Right atrium auricular region (tissue), 2 donors: ENCODE measurements at regions not wholly inside any gene's neighbourhood (a gene's known extent, or its start where the extent isn't known, plus 50 kb on each side); places are given as distances from the start of the nearest gene placed in this dataset.

Source experiments
- DNase-seq: peaks from one replicate; pipeline ENCODE4 v3.0.0-alpha.2; 2019; ENCODE audit warnings: low spot score
- H3K27ac ChIP-seq, 2 donors: fragments of 200-600 bp; sonication (generic); 1 replicate in 1 of 2; 2 replicates in 1 of 2; pipeline ENCODE4 v1.5.1; 2016 to 2019
- H3K27me3 ChIP-seq, 2 donors: fragments of 200-600 bp; sonication (generic); one replicate each; pipeline versions ENCODE4 v1.5.1 to v1.6.0; 2017 to 2019
- H3K36me3 ChIP-seq: fragments of 200-600 bp; sonication (generic); one replicate; pipeline ENCODE4 v1.5.1; 2016
- H3K4me1 ChIP-seq, 2 donors: fragments of 200-600 bp; sonication (generic); one replicate each; pipeline versions ENCODE4 v1.5.1 to v1.6.0; 2017 to 2019
- H3K4me3 ChIP-seq, 2 donors: fragments of 200-600 bp; sonication (generic); 1 replicate in 1 of 2; 2 replicates in 1 of 2; pipeline ENCODE4 v1.5.1; 2017 to 2019; ENCODE audit warnings: mild to moderate bottlenecking in 1 of 2, moderate library complexity in 1 of 2
- H3K9me3 ChIP-seq, 2 donors: fragments of 200-600 bp; sonication (generic); one replicate each; pipeline ENCODE4 v1.5.1; 2019
- CTCF ChIP-seq, 2 donors: fragments of 200-600 bp; sonication (generic); IDR thresholded peaks; one replicate each; pipeline ENCODE4 v1.5.1; 2019; ENCODE audit warnings: antibody characterized with exemption in 2 of 2

DNA sequence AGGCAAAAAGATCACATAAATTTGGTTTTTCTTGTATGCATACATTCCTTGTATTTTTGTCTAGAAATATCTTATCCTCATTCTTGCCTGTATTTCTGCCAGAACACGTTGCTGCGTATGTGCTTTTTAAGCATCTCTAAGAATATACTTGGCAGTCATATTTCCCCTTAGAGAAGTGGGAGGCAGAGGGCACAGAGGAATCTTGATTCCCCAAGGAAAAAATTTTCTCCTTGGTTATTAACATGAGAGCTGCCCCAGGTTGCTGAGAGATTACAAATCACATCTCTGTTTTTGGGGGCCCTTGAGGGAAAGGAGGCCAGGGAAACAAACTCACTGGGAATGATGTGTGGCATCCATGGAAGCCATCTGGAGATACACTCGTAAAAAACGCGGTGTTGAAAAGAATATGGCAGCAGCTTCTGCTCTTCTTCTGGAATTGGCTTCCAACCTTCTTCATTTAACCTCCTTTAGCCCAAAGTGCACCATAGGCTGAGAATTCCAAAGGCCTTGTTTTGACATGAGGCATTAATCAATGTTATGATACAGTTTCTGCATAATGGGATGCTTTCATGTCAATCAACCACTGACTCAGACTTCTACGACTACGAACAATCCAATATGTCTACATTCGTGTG, 684.3 kb upstream of the SORCS1 start:
- Histone ChIP-seq H3K27me3 (no peaks in the 10 kb centered on the region), H3K9me3 (no peaks in the 10 kb centered on the region)
- no peak for TF ChIP-seq CTCF (IDR thresholded peaks at IDR 0.05)

GRCh38 chr10:107847620-107848019, 683.1 kb upstream of the SORCS1 start:
- no peak overlapping the region for H3K27ac ChIP-seq
- no peak for TF ChIP-seq CTCF (IDR thresholded peaks at IDR 0.05)

More for the DNA sequence above, 684.3 kb upstream of the SORCS1 start:
- no peak overlapping the region for H3K4me3 ChIP-seq
- H3K27ac ChIP-seq = no peak overlapping the region
- DNase-seq = no peak
- H3K36me3 ChIP-seq = no peaks in the 10 kb centered on the region
- H3K4me1 ChIP-seq = no peaks in the 10 kb centered on the region

GRCh38 chr10:107834706-107835105, 670.2 kb upstream of the SORCS1 start:
- H3K4me3 ChIP-seq = no peak overlapping the region
- no peak overlapping the region for H3K27ac ChIP-seq
- H3K4me1 ChIP-seq = no peaks in the 10 kb centered on the region
- DNase-seq = no peak
- no peaks in the 10 kb centered on the region for H3K27me3 ChIP-seq
- no peak for TF ChIP-seq CTCF (IDR thresholded peaks at IDR 0.05)
- no peaks in the 10 kb centered on the region for H3K36me3 ChIP-seq
- no peaks in the 10 kb centered on the region for H3K9me3 ChIP-seq

More at GRCh38 chr10:107847620-107848019, 683.1 kb upstream of the SORCS1 start:
- H3K4me1 ChIP-seq = no peaks in the 10 kb centered on the region
- H3K4me3 ChIP-seq = no peak overlapping the region
- H3K9me3 ChIP-seq = no peaks in the 10 kb centered on the region
- no peak for DNase-seq
- H3K27me3 ChIP-seq = no peaks in the 10 kb centered on the region
- no peaks in the 10 kb centered on the region for H3K36me3 ChIP-seq

DNA sequence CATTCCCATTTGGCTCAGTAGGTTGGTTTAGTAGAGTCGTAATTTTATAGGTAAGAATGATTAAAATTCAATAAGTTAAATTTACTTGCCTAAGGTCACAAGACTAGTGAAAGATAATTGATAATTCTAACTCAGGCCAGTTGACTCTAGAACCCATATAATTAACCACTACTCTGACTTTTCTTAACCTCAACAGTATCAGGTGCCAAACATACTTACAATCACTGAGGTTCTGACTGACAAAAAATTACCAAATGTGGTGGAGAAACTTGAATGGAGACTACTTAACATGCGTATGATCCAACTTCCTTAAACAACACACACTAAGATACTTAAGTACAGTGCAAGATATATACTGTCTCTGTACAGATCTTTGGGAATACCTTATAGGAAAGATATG, 667.3 kb upstream of the SORCS1 start:
- Histone ChIP-seq H3K27ac (no peak overlapping the region), H3K27me3 (no peaks in the 10 kb centered on the region), H3K4me3 (no peak overlapping the region), H3K36me3 (no peaks in the 10 kb centered on the region), H3K9me3 (no peaks in the 10 kb centered on the region), H3K4me1 (no peaks in the 10 kb centered on the region)
- DNase-seq = no peak
- no peak for TF ChIP-seq CTCF (IDR thresholded peaks at IDR 0.05)

GRCh38 chr10:107829161-107829560, 664.7 kb upstream of the SORCS1 start:
- H3K36me3 ChIP-seq = no peaks in the 10 kb centered on the region
- no peak for DNase-seq
- no peak for TF ChIP-seq CTCF (IDR thresholded peaks at IDR 0.05)
- H3K27ac ChIP-seq = no peak overlapping the region
- H3K4me1 ChIP-seq = no peaks in the 10 kb centered on the region
- no peaks in the 10 kb centered on the region for H3K27me3 ChIP-seq
- H3K4me3 ChIP-seq = no peak overlapping the region
- no peaks in the 10 kb centered on the region for H3K9me3 ChIP-seq

DNA sequence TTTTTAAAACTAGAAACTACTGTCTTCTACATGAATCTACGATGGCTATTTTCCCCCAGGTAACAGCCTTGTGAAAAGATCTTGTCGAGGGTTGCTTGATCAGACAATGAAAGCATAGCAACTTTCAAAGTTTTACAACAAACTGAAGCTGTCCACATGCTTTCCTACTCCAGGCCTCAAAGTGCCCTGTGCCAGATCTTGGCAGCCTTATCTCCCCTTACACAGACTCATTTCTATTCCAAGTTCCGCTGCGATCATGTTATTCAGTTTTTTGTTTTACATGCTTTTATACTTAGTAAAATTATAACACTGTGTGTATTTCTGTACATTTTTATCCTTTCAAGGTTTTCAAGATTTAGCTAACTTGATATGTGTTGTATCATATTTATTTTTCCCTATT, 661.7 kb upstream of the SORCS1 start:
- Histone ChIP-seq H3K27ac (no peak overlapping the region), H3K27me3 (no peaks in the 10 kb centered on the region), H3K4me1 (no peaks in the 10 kb centered on the region), H3K9me3 (no peaks in the 10 kb centered on the region), H3K4me3 (no peak overlapping the region), H3K36me3 (no peaks in the 10 kb centered on the region)
- no peak for DNase-seq
- no peak for TF ChIP-seq CTCF (IDR thresholded peaks at IDR 0.05)
